ENCODE measurements at regions not wholly inside any gene's neighbourhood (a gene's known extent, or its start where the extent isn't known, plus 50 kb on each side); places are given as distances from the start of the nearest gene placed in this dataset.

GRCh38 chr12:130101370-130101769 lies 60.9 kb upstream of the FZD10 start:
- DNase-seq (ENCODE audit: low spot score), result no peak

GRCh38 chr12:130102266-130102665 lies 60.0 kb upstream of the FZD10 start:
- no peak for DNase-seq (ENCODE audit: low spot score)

GRCh38 chr12:130104571-130105106 lies 57.6 kb upstream of the FZD10 start:
- DNase-seq (ENCODE audit: low spot score), result no peak

GRCh38 chr12:130109062-130109945 lies 53.0 kb upstream of the FZD10 start:
- no peak for DNase-seq (ENCODE audit: low spot score)

- no peak for DNase-seq (ENCODE audit: low spot score)
Observed at GRCh38 chr12:130110914-130111313, 51.4 kb upstream of the FZD10 start.

- DNase-seq (ENCODE audit: low spot score), result no peak
Observed at GRCh38 chr12:130111965-130112496, 50.2 kb upstream of the FZD10 start.
